SK-N-SH (cell line): ENCODE measurements at regions not wholly inside any gene's neighbourhood (a gene's known extent, or its start where the extent isn't known, plus 50 kb on each side); places are given as distances from the start of the nearest gene placed in this dataset.

Experiments used
- CTCF ChIA-PET: fragments of 300-600, 350-600 bp; formaldehyde crosslinking; extraction: SDS; loops from one replicate; lab custom pipeline; 2021; lab: Yijun Ruan, JAX
- POLR2A ChIA-PET: fragments of 350-600 bp; sonication (Branson Sonifier 250); formaldehyde crosslinking; extraction: SDS; loops from one replicate; lab custom pipeline; 2020; ENCODE audit warnings: antibody characterized with exemption, inconsistent platforms; lab: Yijun Ruan, JAX
- DNase-seq: peaks from one replicate; pipeline ENCODE4 v3.0.0; 2012
- H2AFZ ChIP-seq: fragments of 200-600 bp; sonication (generic); 2 replicates; pipeline ENCODE4 v1.8.1; 2016; ENCODE audit warnings: antibody characterized with exemption, mild to moderate bottlenecking, low read depth
- H3F3A ChIP-seq: fragments of 200-600 bp; sonication (generic); replicated peaks from 2 replicates; pipeline ENCODE3; 2016; ENCODE audit warnings: antibody characterized with exemption, mild to moderate bottlenecking; ENCODE audit not compliant: insufficient read depth
- H3K27ac ChIP-seq, 2 experiments: fragments of 200-500 bp in 1 of 2; fragments of 200-600 bp in 1 of 2; sonication (Bioruptor generic) in 1 of 2; sonication (generic), shearing (Covaris generic) in 1 of 2; 2 replicates each; pipeline versions ENCODE4 v1.5.1 to v1.6.1; 2014 to 2016; ENCODE audit warnings: low read depth in 2 of 2, inconsistent platforms in 1 of 2, low read length in 1 of 2, mild to moderate bottlenecking in 1 of 2, mixed read lengths in 1 of 2
- H3K27me3 ChIP-seq: fragments of 200-600 bp; sonication (generic), shearing (Covaris generic); 2 replicates; pipeline ENCODE4 v1.6.1; 2016; ENCODE audit warnings: mixed run types; ENCODE audit not compliant: insufficient read depth
- H3K36me3 ChIP-seq, 2 experiments: fragments of 200-500 bp in 1 of 2; fragments of 200-600 bp in 1 of 2; sonication (Bioruptor generic) in 1 of 2; sonication (generic) in 1 of 2; replicated peaks in 1 of 2; 2 replicates each; pipeline versions ENCODE3 to v1.5.1; 2014 to 2016; ENCODE audit warnings: low read length in 1 of 2, mild to moderate bottlenecking in 1 of 2; ENCODE audit not compliant: insufficient read depth in 2 of 2, control insufficient read depth in 1 of 2
- H3K4me1 ChIP-seq, 2 experiments: fragments of 200-500 bp in 1 of 2; fragments of 200-600 bp in 1 of 2; sonication (Bioruptor generic) in 1 of 2; sonication (generic), shearing (Covaris generic) in 1 of 2; 2 replicates each; pipeline versions ENCODE4 v1.5.1 to v1.6.1; 2014 to 2016; ENCODE audit warnings: low read depth in 1 of 2, low read length in 1 of 2, mixed run types in 1 of 2; ENCODE audit not compliant: insufficient read depth in 2 of 2, control insufficient read depth in 1 of 2
- H3K4me2 ChIP-seq: fragments of 200-600 bp; sonication (generic), shearing (Covaris generic); 2 replicates; pipeline ENCODE4 v1.6.1; 2017; ENCODE audit warnings: mixed run types
- H3K4me3 ChIP-seq, 2 experiments: fragments of 200-500 bp in 1 of 2; fragments of 200-600 bp in 1 of 2; sonication (Bioruptor generic) in 1 of 2; sonication (generic), shearing (Covaris generic) in 1 of 2; 2 replicates each; pipeline versions ENCODE4 v1.5.1 to v1.8.1; 2014 to 2016; ENCODE audit warnings: low read depth in 2 of 2, inconsistent platforms in 1 of 2, low read length in 1 of 2, mild to moderate bottlenecking in 1 of 2, mixed read lengths in 1 of 2, moderate library complexity in 1 of 2
- H3K79me2 ChIP-seq: fragments of 200-600 bp; sonication (generic); 2 replicates; pipeline ENCODE4 v1.8.1; 2017; ENCODE audit warnings: mild to moderate bottlenecking; ENCODE audit not compliant: insufficient read depth
- H3K9ac ChIP-seq: fragments of 200-600 bp; sonication (generic); 2 replicates; pipeline ENCODE4 v1.6.1; 2017; ENCODE audit warnings: mixed run types
- H3K9me2 ChIP-seq: fragments of 200-600 bp; sonication (generic); 2 replicates; pipeline ENCODE4 v1.6.1; 2017; ENCODE audit warnings: mixed run types
- H3K9me3 ChIP-seq: fragments of 200-600 bp; sonication (generic); 2 replicates; pipeline ENCODE4 v1.6.1; 2017; ENCODE audit warnings: mixed run types, mild to moderate bottlenecking, moderate library complexity
- H4K20me1 ChIP-seq: fragments of 200-600 bp; sonication (generic); 2 replicates; pipeline ENCODE4 v1.6.1; 2017; ENCODE audit warnings: mild to moderate bottlenecking, mixed run types; ENCODE audit not compliant: insufficient read depth
- ELF1 ChIP-seq: IDR thresholded peaks from 2 replicates; pipeline ENCODE4 v1.4.0; 2012
- EZH2phosphoT487 ChIP-seq: fragments of 200-600 bp; sonication (generic); IDR thresholded peaks from 2 replicates; pipeline ENCODE4 v1.6.1; 2017; ENCODE audit warnings: low read depth, mixed run types, mild to moderate bottlenecking, antibody characterized with exemption, moderate library complexity, borderline replicate concordance
- FOXJ3 ChIP-seq: sonication (generic); formaldehyde crosslinking; IDR thresholded peaks from 2 replicates; pipeline ENCODE4 v1.5.1; 2020; ENCODE audit warnings: mild to moderate bottlenecking, missing genetic modification reagents
- FOXM1 ChIP-seq: IDR thresholded peaks from 2 replicates; pipeline ENCODE4 v1.4.0; 2012; ENCODE audit warnings: low read depth, mild to moderate bottlenecking
- GABPA ChIP-seq: IDR thresholded peaks from 2 replicates; pipeline ENCODE4 v1.4.0; 2012; ENCODE audit warnings: low read depth, mild to moderate bottlenecking
- GATA2 ChIP-seq: sonication (generic); formaldehyde crosslinking; IDR thresholded peaks from 2 replicates; pipeline ENCODE4 v1.5.0; 2020; ENCODE audit warnings: mild to moderate bottlenecking, missing genetic modification reagents
- IRF3 ChIP-seq: fragments of 150-350 bp; IDR thresholded peaks from 2 replicates; pipeline ENCODE4 v1.6.1; 2016; ENCODE audit warnings: mild to moderate bottlenecking, low read depth, low read length
- MXI1 ChIP-seq: IDR thresholded peaks from 2 replicates; pipeline ENCODE4 v1.6.1; 2012; ENCODE audit warnings: mild to moderate bottlenecking, low read depth, low read length, improper control_type of control experiment
- RCOR1 ChIP-seq: fragments of 150-350 bp; IDR thresholded peaks from 2 replicates; pipeline ENCODE4 v1.6.1; 2017; ENCODE audit warnings: antibody characterized with exemption, low read length
- REST ChIP-seq: IDR thresholded peaks from 2 replicates; pipeline ENCODE4 v1.6.1; 2012; ENCODE audit warnings: mild to moderate bottlenecking, low read depth, low read length, moderate library complexity
- RFX5 ChIP-seq: IDR thresholded peaks from 2 replicates; pipeline ENCODE4 v1.6.1; 2012; ENCODE audit warnings: mild to moderate bottlenecking, improper control_type of control experiment, low read length
- TEAD4 ChIP-seq: IDR thresholded peaks from 2 replicates; pipeline ENCODE4 v1.4.0; 2012; ENCODE audit warnings: mild to moderate bottlenecking, borderline replicate concordance; ENCODE audit not compliant: insufficient read depth
- YY1 ChIP-seq: IDR thresholded peaks from 2 replicates; pipeline ENCODE4 v1.4.0; 2012; ENCODE audit warnings: low read depth, mild to moderate bottlenecking
- WGBS: methylation state at CpG from one replicate; pipeline ENCODE4 v1.1.6; 2017; ENCODE audit warnings: low lambda C conversion rate; 5-methylcytosine and 5-hydroxymethylcytosine counted together
- TF ChIP-seq, protein P1 (sequence below): IDR thresholded peaks from 2 replicates; pipeline ENCODE4 v1.4.0; 2012; ENCODE audit warnings: low read depth, borderline replicate concordance

DNA sequence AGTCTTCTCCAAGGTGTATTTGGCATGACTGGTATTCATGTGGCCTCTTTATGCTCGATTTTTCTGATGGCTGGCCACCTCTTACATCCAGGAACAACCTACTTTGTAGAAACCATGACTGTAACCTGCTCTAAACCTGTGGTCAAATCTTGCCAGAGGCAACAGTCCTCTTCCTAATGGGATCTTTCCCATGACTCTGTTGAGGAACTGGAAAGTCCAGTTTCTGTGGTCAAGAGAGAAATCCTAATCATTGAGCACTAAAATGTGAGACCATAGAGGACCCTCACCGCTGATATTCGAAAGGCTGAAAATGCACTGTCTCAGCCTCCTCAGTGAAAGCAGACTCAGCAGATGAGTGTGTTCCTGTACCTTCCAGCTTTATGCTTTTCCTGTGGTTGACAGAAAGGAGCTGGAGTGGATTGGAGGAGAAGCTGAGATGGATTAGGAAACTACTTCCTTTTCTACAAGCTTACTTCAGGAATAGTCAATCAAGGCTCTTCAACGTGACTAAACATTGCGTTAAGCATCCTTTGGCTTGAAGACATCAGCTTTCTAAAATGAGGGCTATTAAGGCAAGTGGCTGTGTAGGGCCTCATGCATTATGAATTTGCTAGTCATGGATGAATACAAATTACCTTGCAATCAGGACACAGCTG is 69.7 kb upstream of the DAPK1 start:
- Histone ChIP-seq H3F3A (no peaks in the 10 kb centered on the region), H3K4me1 (no peaks in the 10 kb centered on the region)
- TF ChIP-seq RFX5 (no peak), FOXM1 (no peak), IRF3 (no peak), FOXJ3 (CRISPR knock-in tag) (no peak), TEAD4 (no peak), MXI1 (no peak), GABPA (no peak), ELF1 (no peak), GATA2 (no peak)
- TF ChIP-seq, protein P1, sequence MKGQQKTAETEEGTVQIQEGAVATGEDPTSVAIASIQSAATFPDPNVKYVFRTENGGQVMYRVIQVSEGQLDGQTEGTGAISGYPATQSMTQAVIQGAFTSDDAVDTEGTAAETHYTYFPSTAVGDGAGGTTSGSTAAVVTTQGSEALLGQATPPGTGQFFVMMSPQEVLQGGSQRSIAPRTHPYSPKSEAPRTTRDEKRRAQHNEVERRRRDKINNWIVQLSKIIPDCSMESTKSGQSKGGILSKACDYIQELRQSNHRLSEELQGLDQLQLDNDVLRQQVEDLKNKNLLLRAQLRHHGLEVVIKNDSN, result no peak
- TF ChIP-seq, all 33 proteins: peak for 0
- no peaks in the 10 kb centered on the region for H3K79me2 ChIP-seq
- H3K9ac ChIP-seq, result no peak overlapping the region
- no peaks in the 10 kb centered on the region for H3K27me3 ChIP-seq
- 71% methylated on average over 5 of the region's 5 CpGs for WGBS
- CTCF ChIA-PET, result interaction anchor here (0.6 kb wide), 1 partner anchor 122 kb away, joined by 3 read pairs; no protein-coding TSS in a partner anchor
- POLR2A ChIA-PET, result no interaction called here
- no peaks in the 10 kb centered on the region for H4K20me1 ChIP-seq
- H3K9me2 ChIP-seq, result no peaks in the 10 kb centered on the region
- H2AFZ ChIP-seq, result no peak overlapping the region
- DNase-seq, result no peak
- H3K9me3 ChIP-seq, result no peaks in the 10 kb centered on the region
- H3K4me3 ChIP-seq, result no peak overlapping the region
- H3K4me2 ChIP-seq, result no peak overlapping the region
- H3K27ac ChIP-seq, result no peak overlapping the region
- no peaks in the 10 kb centered on the region for H3K36me3 ChIP-seq

GRCh38 chr9:87428659-87429058 is 69.0 kb upstream of the DAPK1 start:
- Histone ChIP-seq H3K9me2 (no peaks in the 10 kb centered on the region), H3K4me1 (no peaks in the 10 kb centered on the region; a peak in 1 of 4 replicates), H3F3A (no peaks in the 10 kb centered on the region)
- CTCF ChIA-PET, result interaction anchor here (0.6 kb wide), 1 partner anchor 121 kb away, joined by 3 read pairs; no protein-coding TSS in a partner anchor
- 40% methylated on average over 3 of the region's 3 CpGs for WGBS
- TF ChIP-seq EZH2phosphoT487, result no peak
- no peak for TF ChIP-seq ELF1
- TF ChIP-seq RCOR1, result no peak
- TF ChIP-seq YY1, result no peak
- TF ChIP-seq GABPA, result no peak
- TF ChIP-seq REST, result no peak
- TF ChIP-seq, all 33 proteins: peak for 0
- Histone ChIP-seq H3K36me3 (no peaks in the 10 kb centered on the region), H2AFZ (no peak overlapping the region), H3K9ac (no peak overlapping the region), H3K79me2 (no peaks in the 10 kb centered on the region), H4K20me1 (no peaks in the 10 kb centered on the region), H3K4me2 (no peak overlapping the region), H3K27me3 (no peaks in the 10 kb centered on the region), H3K9me3 (no peaks in the 10 kb centered on the region), H3K4me3 (no peak overlapping the region), H3K27ac (no peak overlapping the region)
- POLR2A ChIA-PET, result no interaction called here
- DNase-seq, result no peak
